ENCODE measurements at regions not wholly inside any gene's neighbourhood (a gene's known extent, or its start where the extent isn't known, plus 50 kb on each side); places are given as distances from the start of the nearest gene placed in this dataset.
"Not testable (repeated sequence)": the region's sequence is repeated elsewhere in the genome, so short reads cannot be mapped to it uniquely, and the experiment has no call there.

GRCh38 chr10:59460601-59461000 lies 98.3 kb upstream of the FAM13C start:
- no peak for DNase-seq (ENCODE audit: low read depth in 2 of 3, low spot score in 2 of 3)

- DNase-seq (ENCODE audit: low read depth in 2 of 3, low spot score in 2 of 3): no peak
Observed at GRCh38 chr10:59456199-59456598, 93.8 kb upstream of the FAM13C start.

GRCh38 chr10:59454171-59454919 lies 92.0 kb upstream of the FAM13C start:
- no peak for DNase-seq (ENCODE audit: low read depth in 2 of 3, low spot score in 2 of 3)

GRCh38 chr10:59448616-59449015 lies 86.3 kb upstream of the FAM13C start:
- DNase-seq (ENCODE audit: low read depth in 2 of 3, low spot score in 2 of 3): no peak

GRCh38 chr10:59435707-59436106 lies 73.4 kb upstream of the FAM13C start:
- DNase-seq (ENCODE audit: low read depth in 2 of 3, low spot score in 2 of 3): no peak

GRCh38 chr10:59434463-59435321 lies 72.3 kb upstream of the FAM13C start:
- no peak for DNase-seq (ENCODE audit: low read depth in 2 of 3, low spot score in 2 of 3)

GRCh38 chr10:59433720-59434428 lies 71.5 kb upstream of the FAM13C start:
- no peak for DNase-seq (ENCODE audit: low read depth in 2 of 3, low spot score in 2 of 3)

- no peak for DNase-seq (ENCODE audit: low read depth in 2 of 3, low spot score in 2 of 3)
Observed at GRCh38 chr10:59432207-59432900, 70.0 kb upstream of the FAM13C start.

GRCh38 chr10:59413795-59414194 lies 51.4 kb upstream of the FAM13C start:
- not testable (repeated sequence) for DNase-seq (ENCODE audit: low read depth in 2 of 3, low spot score in 2 of 3)

All from hematopoietic multipotent progenitor cell (in vitro differentiated cells).